Heart left ventricle (tissue), 16 donors: ENCODE measurements at regions not wholly inside any gene's neighbourhood (a gene's known extent, or its start where the extent isn't known, plus 50 kb on each side); places are given as distances from the start of the nearest gene placed in this dataset.

Experiments
- ATAC-seq, 4 donors: fragments of 200-7000 bp; cut with Tn5 transposase; one replicate each; pipeline ENCODE4 v1.9.1; 2020 to 2022; ENCODE audit warnings: moderate library complexity in 4 of 4, mild to moderate bottlenecking in 3 of 4, moderate number of reproducible peaks in 1 of 4
- DNase-seq, 5 donors: peaks; one replicate each; pipeline ENCODE4 v3.0.0-alpha.2; 2020
- H3K27ac ChIP-seq, 12 donors: fragments of 200-600 bp; sonication (generic) in 4 of 12; one replicate each; pipeline versions ENCODE4 v1.5.0 to v1.8.0; 2016 to 2022; ENCODE audit warnings: mild to moderate bottlenecking in 2 of 12
- H3K27me3 ChIP-seq, 9 donors: fragments of 200-600 bp; sonication (generic) in 2 of 9; one replicate each; pipeline versions ENCODE4 v1.5.1 to v1.8.0; 2016 to 2022; ENCODE audit warnings: mild to moderate bottlenecking in 3 of 9
- H3K36me3 ChIP-seq, 9 donors: fragments of 200-600 bp; sonication (generic) in 2 of 9; one replicate each; pipeline versions ENCODE4 v1.5.0 to v1.8.0; 2018 to 2022; ENCODE audit warnings: mild to moderate bottlenecking in 2 of 9
- H3K4me1 ChIP-seq, 12 donors: fragments of 200-600 bp; sonication (generic) in 4 of 12; one replicate each; pipeline versions ENCODE4 v1.5.0 to v1.8.0; 2016 to 2022; ENCODE audit warnings: mild to moderate bottlenecking in 3 of 12
- H3K4me3 ChIP-seq, 12 donors: fragments of 200-600 bp; sonication (generic) in 4 of 12; one replicate each; pipeline versions ENCODE4 v1.5.0 to v1.8.0; 2017 to 2022; ENCODE audit warnings: mild to moderate bottlenecking in 9 of 12, moderate library complexity in 4 of 12
- H3K9me3 ChIP-seq, 12 donors: fragments of 200-600 bp; sonication (generic) in 4 of 12; one replicate each; pipeline versions ENCODE4 v1.5.0 to v1.8.0; 2016 to 2022; ENCODE audit warnings: mild to moderate bottlenecking in 1 of 12
- POLR2A ChIP-seq, 2 donors: fragments of 450-650 bp; IDR thresholded peaks; one replicate each; pipeline ENCODE4 v1.6.1; 2017; ENCODE audit warnings: antibody characterized with exemption in 2 of 2, mild to moderate bottlenecking in 2 of 2, moderate library complexity in 2 of 2
- WGBS, 4 donors: extraction: QIAGEN DNeasy Blood & Tissue Kit in 2 of 4; methylation state at CpG; one replicate each; pipeline versions ENCODE4 v1.1.5 to v1.1.7; 2013 to 2018; 5-methylcytosine and 5-hydroxymethylcytosine counted together
- intact Hi-C, 10 donors: fragments of 100-400 bp; cut with DNase I; formaldehyde crosslinking; loops; one replicate each; pipeline versions ENCODE4 v1.11.1 to v1.14.2; 2022
- TF ChIP-seq, protein P1 (sequence below), 12 donors: fragments of 200-600 bp; sonication (generic) in 4 of 12; IDR thresholded peaks; one replicate each; pipeline versions ENCODE4 v1.5.0 to v1.8.0; 2018 to 2022; ENCODE audit warnings: antibody characterized with exemption in 12 of 12, mild to moderate bottlenecking in 5 of 12
- donor health status: ischemic (EF 13 %, LVEDD 7.1; RV severe dilation, severe dysfunction).
- donor health status: healthy with polysubstance abuse.
- donor health status: DM: no; HTN: yes; CAD: no.
- donor health status: DM: no; HTN: no; CAD: no.
- donor health status: ischemic (EF 25% LVEDD 6.9; RV normal size, moderate dysfunction).
- donor health status: ischemic (EF 25% LVEDD 5.7; RV mildly dilated, moderate dysfunction).
- donor health status: healthy.
- donor health status: DM: yes; HTN: yes; CAD: no.
- donor health status: ischemic (EF 35%, LVEDD 5.7; RV mildly dilated, moderate dysfunction).
- donor health status: nonischemic (EF 11% LVEDD 7.7; RV severe dilation, severe dysfunction).
- donor health status: DM: yes; HTN: yes; CAD: no.
- donor health status: PGD.
- donor health status: ischemic (EF 29% LVEDD 5.4; RV normal size, mild dysfunction).
- donor health status: nonischemic (EF 23%, LVEDD 6.1; RV moderate dilation, normal function).

DNA sequence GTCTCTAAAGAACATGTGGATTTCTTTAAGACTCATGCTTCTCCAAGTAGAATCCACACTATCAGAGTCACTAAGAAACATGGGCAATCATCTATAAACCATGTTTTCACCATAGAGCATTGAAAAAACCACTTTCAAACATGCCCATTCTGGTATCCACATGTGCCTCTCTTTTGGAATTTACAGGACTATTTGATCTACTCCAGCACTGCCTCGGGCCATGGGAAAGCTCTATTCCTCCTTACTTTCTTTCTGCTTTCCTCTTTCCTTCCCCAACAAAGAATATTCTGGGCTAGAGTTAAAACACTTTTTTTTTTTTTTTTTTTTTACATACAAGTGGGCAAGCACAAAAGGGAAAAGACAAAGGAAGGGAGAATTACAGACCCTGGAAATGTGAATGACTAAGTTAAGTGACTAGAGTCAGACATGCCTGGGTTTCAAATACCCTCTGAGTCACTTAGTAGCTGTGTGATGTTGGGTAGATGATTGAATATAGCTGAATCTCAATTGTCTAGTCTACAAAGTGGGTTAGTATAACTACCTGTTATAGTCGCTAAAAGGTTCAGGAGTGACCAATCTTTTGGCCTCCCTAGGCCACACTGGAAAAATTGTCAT is 847.7 kb upstream of the INTU start:
- no peaks in the 10 kb centered on the region for H3K9me3 ChIP-seq
- WGBS, 4 donors: 87 to 95% (median 90%) methylated on average over 2 of the region's 2 CpGs
- intact Hi-C loops: no loop called here

DNA sequence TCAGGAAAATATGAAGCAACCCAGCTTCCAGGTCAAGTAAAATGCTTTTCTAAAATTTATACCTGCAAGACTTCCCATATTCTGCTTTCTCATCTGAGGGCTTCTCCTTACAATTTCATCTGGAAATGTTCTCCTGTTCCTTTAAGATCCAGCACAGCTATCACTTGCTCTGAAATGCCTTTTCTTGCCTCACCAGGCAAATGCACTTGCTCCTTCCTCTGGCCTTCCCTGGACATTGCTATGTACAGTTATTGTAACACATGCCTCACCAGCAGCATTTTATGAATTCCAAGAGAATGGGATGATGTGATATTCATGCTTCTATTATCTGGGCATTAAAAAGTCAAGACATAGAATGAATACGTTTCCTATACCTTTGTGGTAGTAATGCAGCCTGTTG is 842.1 kb upstream of the INTU start:
- no peaks in the 10 kb centered on the region for H3K36me3 ChIP-seq
- TF ChIP-seq, protein P1, sequence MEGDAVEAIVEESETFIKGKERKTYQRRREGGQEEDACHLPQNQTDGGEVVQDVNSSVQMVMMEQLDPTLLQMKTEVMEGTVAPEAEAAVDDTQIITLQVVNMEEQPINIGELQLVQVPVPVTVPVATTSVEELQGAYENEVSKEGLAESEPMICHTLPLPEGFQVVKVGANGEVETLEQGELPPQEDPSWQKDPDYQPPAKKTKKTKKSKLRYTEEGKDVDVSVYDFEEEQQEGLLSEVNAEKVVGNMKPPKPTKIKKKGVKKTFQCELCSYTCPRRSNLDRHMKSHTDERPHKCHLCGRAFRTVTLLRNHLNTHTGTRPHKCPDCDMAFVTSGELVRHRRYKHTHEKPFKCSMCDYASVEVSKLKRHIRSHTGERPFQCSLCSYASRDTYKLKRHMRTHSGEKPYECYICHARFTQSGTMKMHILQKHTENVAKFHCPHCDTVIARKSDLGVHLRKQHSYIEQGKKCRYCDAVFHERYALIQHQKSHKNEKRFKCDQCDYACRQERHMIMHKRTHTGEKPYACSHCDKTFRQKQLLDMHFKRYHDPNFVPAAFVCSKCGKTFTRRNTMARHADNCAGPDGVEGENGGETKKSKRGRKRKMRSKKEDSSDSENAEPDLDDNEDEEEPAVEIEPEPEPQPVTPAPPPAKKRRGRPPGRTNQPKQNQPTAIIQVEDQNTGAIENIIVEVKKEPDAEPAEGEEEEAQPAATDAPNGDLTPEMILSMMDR (IDR thresholded peaks at IDR 0.05): peak in 6 of 12 donors; percentile 9 to 36 (median 14)
- no peak for TF ChIP-seq POLR2A (IDR thresholded peaks at IDR 0.05)
- H3K9me3 ChIP-seq: no peaks in the 10 kb centered on the region
- DNase-seq (no peak), ATAC-seq (peak in 2 of 4 donors; percentile 42 to 52)
- no peak overlapping the region for H3K4me3 ChIP-seq
- H3K27ac ChIP-seq: no peak overlapping the region
- no peaks in the 10 kb centered on the region for H3K27me3 ChIP-seq
- WGBS, 4 donors: 58 to 82% (median 72%) methylated on average over 1 of the region's 1 CpG
- no peaks in the 10 kb centered on the region for H3K4me1 ChIP-seq
- intact Hi-C loops: loop anchor here in 1 of 10 donors (10.0 kb wide), 1 partner anchor 166 kb away; no protein-coding TSS in a partner anchor

More for the DNA sequence above, 847.7 kb upstream of the INTU start:
- Histone ChIP-seq H3K27me3 (no peaks in the 10 kb centered on the region), H3K36me3 (no peaks in the 10 kb centered on the region), H3K27ac (no peak overlapping the region), H3K4me1 (no peaks in the 10 kb centered on the region), H3K4me3 (no peak overlapping the region)
- TF ChIP-seq POLR2A (IDR thresholded peaks at IDR 0.05): no peak
- TF ChIP-seq, protein P1 (IDR thresholded peaks at IDR 0.05): no peak
- DNase-seq (no peak), ATAC-seq (no peak)

DNA sequence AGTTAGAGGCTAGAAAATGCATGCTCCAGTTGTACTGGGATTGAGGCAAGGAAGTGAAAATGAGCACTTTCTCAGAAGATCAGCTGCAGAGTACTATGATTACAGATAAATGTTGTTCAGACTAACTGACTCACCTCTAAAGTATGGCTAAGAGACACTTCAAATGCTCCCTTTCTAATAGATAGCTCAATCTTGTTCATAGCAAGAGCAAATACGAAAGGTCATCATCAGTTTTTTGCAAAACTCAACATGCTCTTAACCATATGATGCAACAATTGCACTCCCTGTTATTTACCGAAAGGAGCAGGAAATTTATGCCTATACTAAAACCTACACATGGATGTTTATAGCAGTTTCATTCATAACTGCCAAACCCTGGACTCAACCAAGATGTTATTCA is 838.4 kb upstream of the INTU start:
- 88 to 93% (median 89%) methylated on average over 2 of the region's 2 CpGs for WGBS, 4 donors
- Histone ChIP-seq H3K4me1 (no peaks in the 10 kb centered on the region), H3K27ac (no peak overlapping the region), H3K27me3 (no peaks in the 10 kb centered on the region), H3K9me3 (no peaks in the 10 kb centered on the region), H3K36me3 (no peaks in the 10 kb centered on the region), H3K4me3 (no peak overlapping the region)
- ATAC-seq: no peak
- no peak for DNase-seq
- TF ChIP-seq, protein P1 (IDR thresholded peaks at IDR 0.05): no peak
- TF ChIP-seq POLR2A (IDR thresholded peaks at IDR 0.05): no peak
- intact Hi-C loops: loop anchor here in 1 of 10 donors (10.0 kb wide), 1 partner anchor 170 kb away; no protein-coding TSS in a partner anchor

DNA sequence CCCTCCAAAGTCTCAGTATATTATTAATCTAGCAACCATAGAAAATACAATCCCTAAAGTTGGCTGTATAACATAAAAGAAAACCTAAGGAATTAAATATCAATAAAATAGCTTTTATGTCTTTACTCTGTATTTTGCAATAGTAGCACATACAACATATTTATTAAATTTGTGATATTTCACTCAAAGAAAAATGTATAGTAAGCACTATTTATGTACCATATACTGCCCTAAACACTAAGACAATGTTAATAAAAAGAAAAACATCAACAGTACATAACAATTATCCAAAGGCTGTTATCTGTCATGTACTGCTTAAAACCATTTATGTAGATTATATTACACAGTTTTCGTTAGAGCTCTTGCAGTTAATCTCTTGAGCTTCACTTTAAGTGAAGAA is 834.5 kb upstream of the INTU start:
- ATAC-seq (no peak), DNase-seq (no peak)
- Histone ChIP-seq H3K9me3 (no peaks in the 10 kb centered on the region), H3K36me3 (no peaks in the 10 kb centered on the region), H3K4me3 (no peak overlapping the region), H3K27me3 (no peaks in the 10 kb centered on the region), H3K4me1 (peaks cover 0 to 3% (median 0%) of the 10 kb centered on the region in 12 donors), H3K27ac (no peak overlapping the region)
- intact Hi-C loops: loop anchor here in 1 of 10 donors (10.0 kb wide), 1 partner anchor 173 kb away; no protein-coding TSS in a partner anchor
- TF ChIP-seq, protein P1 (IDR thresholded peaks at IDR 0.05): no peak
- no peak for TF ChIP-seq POLR2A (IDR thresholded peaks at IDR 0.05)
- 66 to 79% (median 69%) methylated on average over 1 of the region's 1 CpG for WGBS, 4 donors
